ENCODE measurements at regions not wholly inside any gene's neighbourhood (a gene's known extent, or its start where the extent isn't known, plus 50 kb on each side); places are given as distances from the start of the nearest gene placed in this dataset.
"Not testable (repeated sequence)": the region's sequence is repeated elsewhere in the genome, so short reads cannot be mapped to it uniquely, and the experiment has no call there.

DNA sequence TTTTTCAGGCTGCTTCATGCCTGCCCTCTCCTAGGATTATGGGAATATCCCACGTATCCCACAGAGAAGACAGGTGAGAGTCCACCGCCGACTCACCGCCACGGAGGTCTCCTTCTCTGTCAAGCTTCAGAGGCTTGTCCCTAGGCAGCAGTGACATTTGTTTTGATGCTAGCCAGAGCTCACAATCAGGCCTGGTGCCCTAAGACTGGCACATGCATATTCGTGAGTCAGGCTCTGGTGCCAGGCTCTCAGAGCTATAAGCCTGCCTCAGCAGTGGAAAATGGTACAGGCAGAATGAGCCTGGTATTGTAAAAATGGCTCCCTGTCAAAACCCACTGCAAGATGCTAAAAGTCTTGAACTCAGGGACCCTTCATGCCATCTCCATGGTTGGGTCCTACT lies 65.5 kb downstream of the RBMY1A1 start:
- no peak for DNase-seq

DNA sequence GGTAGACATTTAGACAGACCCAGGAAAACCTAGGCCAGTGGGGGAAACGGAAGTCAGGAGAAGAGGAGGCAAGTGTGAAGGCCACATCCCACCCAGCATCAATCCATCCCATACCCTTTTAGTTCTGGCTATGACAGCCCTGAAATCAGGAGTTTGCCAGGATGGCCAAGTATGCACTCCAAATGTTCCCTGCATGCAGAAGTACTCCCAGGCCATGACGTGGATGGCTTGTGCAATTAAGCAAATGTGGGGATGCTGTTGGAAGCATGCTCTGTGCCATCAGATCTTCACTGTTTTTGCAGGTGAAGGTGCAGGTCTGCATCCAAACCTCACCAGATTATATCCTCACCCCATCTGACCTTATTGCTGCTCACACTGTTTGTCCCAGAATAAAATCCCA lies 66.8 kb downstream of the RBMY1A1 start:
- DNase-seq: no peak

- DNase-seq: no peak
These were observed 67.9 kb downstream of the RBMY1A1 start for GRCh38 chrY:21602590-21602989.

GRCh38 chrY:21636137-21636536 lies 101.5 kb downstream of the RBMY1A1 start:
- DNase-seq: no peak

DNA sequence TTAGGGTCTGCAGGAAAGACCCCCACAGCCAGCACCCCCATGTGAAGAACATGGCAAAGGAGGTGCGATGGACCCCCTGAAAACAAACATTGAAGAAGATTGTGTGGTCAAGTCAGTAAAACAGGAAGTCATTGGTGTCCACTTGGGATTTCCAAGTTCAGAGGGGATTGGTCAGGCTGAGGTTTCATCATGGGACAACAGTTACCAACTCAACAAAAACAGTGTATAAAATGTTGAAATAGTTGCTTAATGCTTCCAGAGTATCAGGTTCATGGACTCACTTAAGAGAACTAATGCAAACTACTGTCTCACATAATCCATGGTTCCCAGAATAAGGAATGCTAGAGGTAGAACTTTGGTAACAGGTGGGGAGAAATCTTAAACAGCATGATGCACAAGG lies 115.8 kb downstream of the RBMY1A1 start:
- DNase-seq: peak; percentile 37

DNA sequence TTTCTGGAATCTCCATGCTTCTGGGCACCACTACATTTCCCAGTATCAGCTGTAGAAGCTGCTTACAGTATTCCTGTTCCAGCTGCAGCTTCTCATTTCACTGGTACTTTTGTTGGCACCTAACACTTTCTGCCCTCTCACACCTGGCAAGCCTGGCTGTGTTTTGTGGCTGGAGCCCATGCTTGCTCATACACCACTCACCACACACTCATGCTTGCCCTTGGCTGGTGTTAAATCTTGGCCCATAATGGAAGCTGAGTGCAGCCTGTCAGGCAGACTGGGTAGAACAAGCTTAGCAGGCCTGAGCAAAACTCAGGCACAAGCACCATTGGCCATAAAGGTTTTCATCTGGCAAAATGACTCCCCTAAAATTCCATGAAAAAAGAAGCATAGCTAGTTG lies 124.4 kb downstream of the RBMY1A1 start:
- not testable (repeated sequence) for DNase-seq

GRCh38 chrY:21679590-21679989 lies 144.9 kb downstream of the RBMY1A1 start:
- DNase-seq: not testable (repeated sequence)

- DNase-seq: not testable (repeated sequence)
These were observed 151.7 kb downstream of the RBMY1A1 start for GRCh38 chrY:21686369-21686768.

DNA sequence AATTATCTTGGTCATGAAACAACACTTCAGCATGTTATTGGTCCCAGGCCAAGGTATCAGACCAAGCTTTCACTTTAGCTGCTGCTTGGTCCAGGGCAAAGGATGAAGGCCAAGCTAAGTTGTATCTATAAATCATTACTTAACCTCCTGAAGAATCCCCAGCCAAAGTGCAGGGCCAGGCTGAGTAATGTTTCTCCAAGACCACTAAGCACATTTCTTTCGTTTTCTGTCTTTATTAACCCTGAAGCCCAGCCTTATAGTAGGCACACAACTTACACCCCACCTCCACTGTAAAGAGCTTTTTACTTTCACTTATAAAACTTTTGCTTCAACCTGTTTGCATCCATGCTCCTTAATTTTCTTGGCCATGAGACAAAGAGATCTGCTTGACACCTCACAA lies 167.3 kb downstream of the RBMY1A1 start:
- not testable (repeated sequence) for DNase-seq

- not testable (repeated sequence) for DNase-seq
These were observed 168.2 kb downstream of the RBMY1A1 start for GRCh38 chrY:21702927-21703326.

GRCh38 chrY:21705309-21705708 lies 170.6 kb downstream of the RBMY1A1 start:
- DNase-seq: no peak

- not testable (repeated sequence) for DNase-seq
These were observed 171.9 kb downstream of the RBMY1A1 start for GRCh38 chrY:21706611-21707010.

GRCh38 chrY:21735489-21736060 lies 158.8 kb downstream of the RBMY1D start:
- not testable (repeated sequence) for DNase-seq

- DNase-seq: not testable (repeated sequence)
These were observed 149.3 kb downstream of the RBMY1D start for GRCh38 chrY:21744998-21745397.

- not testable (repeated sequence) for DNase-seq
These were observed 134.1 kb downstream of the RBMY1D start for GRCh38 chrY:21760243-21760642.

DNA sequence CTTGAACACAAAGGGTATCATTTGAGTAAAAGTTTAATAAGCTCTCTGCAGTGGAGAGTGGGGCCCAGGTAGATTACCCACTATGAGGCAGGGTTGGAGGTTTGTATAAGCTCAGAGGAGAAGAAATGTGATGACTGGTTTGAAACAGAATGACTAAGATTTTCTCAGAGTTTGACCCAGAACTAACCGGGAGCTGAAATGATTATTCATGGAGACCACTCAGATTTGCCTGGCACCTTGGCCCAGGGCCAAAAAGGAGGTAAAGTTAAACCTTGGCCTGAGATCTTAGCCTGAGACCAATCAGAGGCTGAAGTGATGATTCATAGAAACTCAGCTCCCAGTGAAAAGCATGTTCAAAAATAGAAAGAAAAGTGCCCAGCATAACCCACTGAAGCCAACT lies 126.5 kb downstream of the RBMY1D start:
- DNase-seq: not testable (repeated sequence)

DNA sequence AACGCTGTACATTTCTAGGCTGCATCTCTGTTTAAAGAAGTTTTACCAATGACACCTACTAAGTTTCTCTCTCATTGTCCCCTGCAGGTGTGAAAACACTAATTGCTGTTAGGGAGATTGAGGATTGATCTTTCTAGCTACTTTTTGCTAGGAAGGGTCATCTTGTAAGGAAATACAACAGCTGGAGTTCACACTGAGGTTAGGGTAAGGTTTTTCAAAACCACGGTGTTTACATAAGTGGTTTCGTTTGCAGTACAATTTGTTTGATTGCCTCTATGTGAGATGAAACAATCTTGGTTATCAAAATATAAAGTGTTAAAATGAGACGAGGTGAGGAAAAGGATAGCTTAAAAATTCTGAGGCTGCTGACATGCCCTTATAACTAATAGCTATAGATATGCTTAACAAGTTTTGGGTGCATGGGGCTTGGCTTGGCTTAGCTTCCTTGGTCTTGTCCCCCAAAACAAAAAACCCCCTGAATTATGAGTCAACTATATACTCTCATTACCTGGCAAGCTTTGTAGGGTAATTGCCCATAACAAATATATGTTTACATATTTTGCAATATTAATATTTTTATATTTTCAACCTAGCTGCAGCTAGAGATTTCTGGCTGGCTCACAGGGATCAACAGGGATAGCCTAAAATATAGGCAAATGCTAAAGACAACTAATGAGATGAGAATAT lies 112.0 kb downstream of the RBMY1D start:
- DNase-seq: not testable (repeated sequence)

DNA sequence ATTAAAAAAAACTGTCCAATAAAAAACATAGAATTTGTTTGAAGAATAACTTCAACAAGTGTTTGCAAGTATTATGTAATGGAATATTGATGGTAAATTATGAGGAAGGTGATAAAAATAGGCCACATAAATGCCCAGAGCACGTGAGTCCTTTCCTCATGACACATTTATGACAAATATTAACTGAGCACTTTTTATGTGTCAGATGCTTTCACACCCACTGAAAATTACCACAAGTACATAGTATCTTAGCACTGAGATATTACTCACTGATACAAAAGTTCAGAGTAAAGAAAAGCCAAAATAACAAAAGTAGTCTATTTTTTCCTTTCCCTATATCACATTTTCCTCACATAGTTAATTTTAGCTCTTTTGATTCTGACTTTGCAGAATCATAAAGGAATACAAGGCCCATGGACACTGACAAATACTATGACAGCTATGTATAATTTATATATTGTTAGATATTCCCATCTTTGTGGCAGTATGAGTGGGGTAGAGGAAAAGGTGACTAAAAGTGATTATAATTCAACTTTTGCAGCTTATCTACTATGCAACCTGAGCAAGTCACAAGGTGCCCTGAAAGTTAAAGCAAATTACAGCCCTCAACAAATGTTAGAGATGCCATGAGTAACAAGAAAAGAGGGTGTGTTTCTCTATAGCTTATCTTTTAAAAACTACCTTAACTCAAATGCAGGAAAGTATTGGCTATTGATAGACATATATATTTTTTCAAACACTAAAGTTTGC lies 80.7 kb downstream of the RBMY1D start:
- peak; percentile 48 for DNase-seq

DNA sequence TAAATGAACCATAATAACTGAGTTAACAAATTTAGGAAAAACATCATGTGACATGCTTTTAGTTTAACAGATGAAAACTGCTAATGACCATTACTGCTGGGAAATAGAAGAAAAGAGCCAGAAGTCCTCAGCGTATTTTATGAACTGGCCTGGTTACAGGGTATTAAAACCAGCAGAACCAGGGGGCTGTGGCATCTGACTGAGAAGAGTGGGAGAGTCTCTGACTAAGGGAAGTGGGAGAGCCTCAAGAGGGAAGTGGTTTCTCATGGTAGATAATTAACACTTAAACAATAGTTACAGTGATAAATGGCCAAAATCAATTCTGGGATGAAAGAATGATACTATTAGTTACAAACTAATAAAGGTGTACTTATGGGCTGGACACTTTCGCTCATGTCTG lies 79.8 kb downstream of the RBMY1D start:
- peak; percentile 5 for DNase-seq

DNA sequence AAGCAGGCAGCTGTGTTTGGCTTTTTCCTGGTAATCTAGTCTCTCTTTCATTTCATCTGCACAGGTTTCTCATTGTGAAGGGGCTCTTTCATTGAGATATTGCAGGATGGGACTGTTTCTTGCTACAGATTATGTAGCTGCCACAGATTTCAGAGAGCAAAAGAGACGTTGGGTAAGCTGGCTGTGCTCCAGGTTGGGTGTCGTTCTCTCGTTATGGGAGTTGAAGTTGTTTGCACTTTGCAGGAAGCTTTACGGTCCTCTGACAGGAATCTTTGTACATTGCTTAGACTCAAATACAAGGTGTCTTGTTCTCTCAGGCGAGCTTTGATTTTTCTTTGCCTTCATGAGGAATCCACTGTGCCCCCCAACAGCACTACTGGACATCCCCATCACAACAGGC lies 72.4 kb downstream of the RBMY1D start:
- DNase-seq: no peak

- DNase-seq: no peak
These were observed 66.7 kb downstream of the RBMY1D start for GRCh38 chrY:21827593-21827992.

Data from inflammatory macrophage treated with lipopolysaccharide for 4 hours (primary cell).